Naive thymus-derived CD4-positive, alpha-beta T cell (primary cell): ENCODE measurements at regions not wholly inside any gene's neighbourhood (a gene's known extent, or its start where the extent isn't known, plus 50 kb on each side); places are given as distances from the start of the nearest gene placed in this dataset.

ENCODE experiments used
- ATAC-seq: fragments of 150-1000 bp; cut with Tn5 transposase; 2 replicates; pipeline ENCODE4 v1.10.0; 2021; ENCODE audit warnings: mild to moderate bottlenecking, moderate library complexity
- CTCF ChIA-PET: fragments of 350-600 bp; sonication (Branson Sonifier 250); formaldehyde crosslinking; loops from one replicate; lab custom pipeline; 2021; ENCODE audit warnings: antibody characterized with exemption; lab: Charles Lee
- POLR2A ChIA-PET: fragments of 350-600 bp; sonication (Branson Sonifier 250); formaldehyde crosslinking; loops from one replicate; lab custom pipeline; 2021; ENCODE audit warnings: antibody characterized with exemption, inconsistent platforms; lab: Charles Lee
- DNase-seq, 9 donors: peaks; one replicate each; pipeline versions ENCODE4 v3.0.0 to v3.0.0-alpha.2; 2020 to 2022; ENCODE audit warnings: mixed read lengths in 1 of 9
- H3K27ac ChIP-seq: one replicate; pipeline ENCODE4 v1.7.0; 2013; ENCODE audit warnings: mild to moderate bottlenecking, low read depth, low read length, moderate library complexity
- H3K27me3 ChIP-seq, 2 donors: one replicate each; pipeline ENCODE4 v1.7.0; 2013; ENCODE audit warnings: low read length in 2 of 2, mild to moderate bottlenecking in 2 of 2, moderate library complexity in 2 of 2; ENCODE audit not compliant: control insufficient read depth in 2 of 2, insufficient read depth in 2 of 2
- H3K36me3 ChIP-seq, 3 experiments: 1 replicate in 2 of 3; 2 replicates in 1 of 3; pipeline ENCODE4 v1.7.0; 2013; ENCODE audit warnings: low read length in 3 of 3, mild to moderate bottlenecking in 3 of 3, moderate library complexity in 1 of 3; ENCODE audit not compliant: insufficient read depth in 3 of 3, control insufficient read depth in 2 of 3
- H3K4me1 ChIP-seq, 2 donors: one replicate each; pipeline ENCODE4 v1.7.0; 2013; ENCODE audit warnings: low read length in 2 of 2, mild to moderate bottlenecking in 2 of 2, moderate library complexity in 1 of 2; ENCODE audit not compliant: control insufficient read depth in 2 of 2, insufficient read depth in 2 of 2
- H3K4me3 ChIP-seq: 2 replicates; pipeline ENCODE4 v1.7.0; 2013; ENCODE audit warnings: mild to moderate bottlenecking, low read length
- H3K9me3 ChIP-seq, 3 experiments: 1 replicate in 2 of 3; 2 replicates in 1 of 3; pipeline ENCODE4 v1.7.0; 2013; ENCODE audit warnings: low read length in 3 of 3; ENCODE audit not compliant: control insufficient read depth in 2 of 3
- H3K27ac Mint-ChIP-seq, 9 donors: one replicate each; pipeline ENCODE4 v1.8.0; 2020 to 2022; ENCODE audit warnings: mixed read lengths in 9 of 9, mild to moderate bottlenecking in 8 of 9, moderate library complexity in 5 of 9, inconsistent platforms in 2 of 9
- H3K27me3 Mint-ChIP-seq, 5 donors: one replicate each; pipeline ENCODE4 v1.8.0; 2021 to 2022; ENCODE audit warnings: mixed read lengths in 5 of 5, mild to moderate bottlenecking in 1 of 5
- H3K36me3 Mint-ChIP-seq, 5 donors: one replicate each; pipeline ENCODE4 v1.8.0; 2020 to 2022; ENCODE audit warnings: mixed read lengths in 5 of 5, mild to moderate bottlenecking in 3 of 5, inconsistent platforms in 1 of 5
- H3K4me1 Mint-ChIP-seq, 7 donors: one replicate each; pipeline ENCODE4 v1.8.0; 2020 to 2022; ENCODE audit warnings: mixed read lengths in 7 of 7, mild to moderate bottlenecking in 3 of 7, inconsistent platforms in 1 of 7
- H3K4me3 Mint-ChIP-seq, 10 donors: one replicate each; pipeline ENCODE4 v1.8.0; 2020 to 2022; ENCODE audit warnings: mild to moderate bottlenecking in 10 of 10, mixed read lengths in 10 of 10, moderate library complexity in 6 of 10, inconsistent platforms in 2 of 10
- H3K9me3 Mint-ChIP-seq, 11 donors: one replicate each; pipeline ENCODE4 v1.8.0; 2020 to 2022; ENCODE audit warnings: mixed read lengths in 11 of 11, mild to moderate bottlenecking in 4 of 11, inconsistent platforms in 1 of 11, moderate library complexity in 1 of 11
- intact Hi-C, 2 donors: fragments of 100-400 bp; cut with micrococcal nuclease; formaldehyde crosslinking; loops; one replicate each; pipeline ENCODE4 v1.15.1; 2023

- Histone ChIP-seq H3K4me3 (no peak overlapping the region), H3K36me3 (no peaks in the 10 kb centered on the region), H3K9me3 (no peaks in the 10 kb centered on the region), H3K4me1 (no peaks in the 10 kb centered on the region), H3K27me3 (no peaks in the 10 kb centered on the region), H3K27ac (no peak overlapping the region)
- intact Hi-C loops, result no loop called here
- DNase-seq (no peak), ATAC-seq (no peak)
- peaks cover 0 to 2% (median 0%) of the 10 kb centered on the region in 7 donors for H3K4me1 Mint-ChIP-seq
- H3K27me3 Mint-ChIP-seq, result no peaks in the 10 kb centered on the region
- H3K27ac Mint-ChIP-seq, result no peak overlapping the region
- H3K36me3 Mint-ChIP-seq, result peaks cover 0 to 7% (median 0%) of the 10 kb centered on the region in 5 donors
- H3K9me3 Mint-ChIP-seq, result peaks cover 0 to 9% (median 0%) of the 10 kb centered on the region in 11 donors
- no peak overlapping the region for H3K4me3 Mint-ChIP-seq
- CTCF ChIA-PET, result no interaction called here
- POLR2A ChIA-PET, result no interaction called here
Measured at GRCh38 chr2:171226461-171226860, 65.8 kb upstream of the TLK1 start.

- Mint-ChIP-seq H3K4me1 (peaks cover 0 to 2% (median 0%) of the 10 kb centered on the region in 7 donors), H3K36me3 (peaks cover 0 to 7% (median 0%) of the 10 kb centered on the region in 5 donors), H3K27me3 (no peaks in the 10 kb centered on the region), H3K9me3 (peaks cover 0 to 9% (median 0%) of the 10 kb centered on the region in 11 donors), H3K4me3 (no peak overlapping the region), H3K27ac (no peak overlapping the region)
- DNase-seq, result no peak
- ChIA-PET POLR2A (no interaction called here), CTCF (interaction anchor here (0.7 kb wide), 1 partner anchor 89 kb away, joined by 3 read pairs; no protein-coding TSS in a partner anchor)
- Histone ChIP-seq H3K36me3 (no peaks in the 10 kb centered on the region), H3K27me3 (no peaks in the 10 kb centered on the region), H3K4me3 (no peak overlapping the region), H3K9me3 (no peaks in the 10 kb centered on the region), H3K27ac (no peak overlapping the region), H3K4me1 (no peaks in the 10 kb centered on the region)
- ATAC-seq, result no peak
- intact Hi-C loops, result no loop called here
Measured at GRCh38 chr2:171225989-171226388, 65.3 kb upstream of the TLK1 start.

- no peaks in the 10 kb centered on the region for H3K9me3 ChIP-seq
- no peak overlapping the region for H3K27ac Mint-ChIP-seq
- ChIA-PET POLR2A (no interaction called here), CTCF (interaction anchor here (0.7 kb wide), 1 partner anchor 89 kb away, joined by 3 read pairs; no protein-coding TSS in a partner anchor)
- no peak overlapping the region for H3K4me3 Mint-ChIP-seq
- no peaks in the 10 kb centered on the region for H3K36me3 ChIP-seq
- peaks cover 0 to 9% (median 0%) of the 10 kb centered on the region in 11 donors for H3K9me3 Mint-ChIP-seq
- ATAC-seq (no peak), DNase-seq (no peak)
- H3K27me3 ChIP-seq, result no peaks in the 10 kb centered on the region
- no peak overlapping the region for H3K4me3 ChIP-seq
- H3K4me1 ChIP-seq, result no peaks in the 10 kb centered on the region
- no peak overlapping the region for H3K27ac ChIP-seq
- H3K27me3 Mint-ChIP-seq, result no peaks in the 10 kb centered on the region
- H3K36me3 Mint-ChIP-seq, result peaks cover 0 to 7% (median 0%) of the 10 kb centered on the region in 5 donors
- peaks cover 0 to 2% (median 0%) of the 10 kb centered on the region in 7 donors for H3K4me1 Mint-ChIP-seq
- intact Hi-C loops, result no loop called here
Measured at GRCh38 chr2:171225302-171225980, 64.7 kb upstream of the TLK1 start.

GRCh38 chr2:171217330-171217729 lies 56.6 kb upstream of the TLK1 start:
- H3K36me3 Mint-ChIP-seq, result peaks cover 0 to 12% (median 5%) of the 10 kb centered on the region in 5 donors
- H3K27ac Mint-ChIP-seq, result no peak overlapping the region
- POLR2A ChIA-PET, result no interaction called here
- H3K4me1 Mint-ChIP-seq, result peaks cover 0 to 4% (median 3%) of the 10 kb centered on the region in 7 donors
- ATAC-seq, result no peak
- Histone ChIP-seq H3K9me3 (no peaks in the 10 kb centered on the region), H3K27me3 (no peaks in the 10 kb centered on the region), H3K4me1 (no peaks in the 10 kb centered on the region), H3K36me3 (no peaks in the 10 kb centered on the region), H3K4me3 (no peak overlapping the region), H3K27ac (no peak overlapping the region)
- peaks cover 0 to 20% (median 8%) of the 10 kb centered on the region in 11 donors for H3K9me3 Mint-ChIP-seq
- no peak overlapping the region for H3K4me3 Mint-ChIP-seq
- intact Hi-C loops, result no loop called here
- CTCF ChIA-PET, result no interaction called here
- DNase-seq, result no peak
- H3K27me3 Mint-ChIP-seq, result no peaks in the 10 kb centered on the region

GRCh38 chr2:171216631-171217030 lies 55.9 kb upstream of the TLK1 start:
- H3K36me3 ChIP-seq, result no peaks in the 10 kb centered on the region
- H3K4me3 ChIP-seq, result no peak overlapping the region
- H3K36me3 Mint-ChIP-seq, result peaks cover 0 to 12% (median 5%) of the 10 kb centered on the region in 5 donors
- DNase-seq, result no peak
- no peak overlapping the region for H3K4me3 Mint-ChIP-seq
- ATAC-seq, result no peak
- no peaks in the 10 kb centered on the region for H3K27me3 Mint-ChIP-seq
- CTCF ChIA-PET, result no interaction called here
- no peak overlapping the region for H3K27ac Mint-ChIP-seq
- POLR2A ChIA-PET, result interaction anchor here (0.8 kb wide), 1 partner anchor 18 kb away, joined by 3 read pairs; no protein-coding TSS in a partner anchor
- H3K9me3 Mint-ChIP-seq, result peaks cover 0 to 20% (median 8%) of the 10 kb centered on the region in 11 donors
- no peak overlapping the region for H3K27ac ChIP-seq
- no peaks in the 10 kb centered on the region for H3K27me3 ChIP-seq
- no peaks in the 10 kb centered on the region for H3K9me3 ChIP-seq
- peaks cover 0 to 9% (median 7%) of the 10 kb centered on the region in 7 donors for H3K4me1 Mint-ChIP-seq
- H3K4me1 ChIP-seq, result no peaks in the 10 kb centered on the region
- intact Hi-C loops, result no loop called here

- peaks cover 3 to 27% (median 24%) of the 10 kb centered on the region in 7 donors for H3K4me1 Mint-ChIP-seq
- Histone ChIP-seq H3K4me3 (no peak overlapping the region), H3K27ac (no peak overlapping the region), H3K9me3 (no peaks in the 10 kb centered on the region), H3K4me1 (peaks cover 5 to 9% of the 10 kb centered on the region in 2 donors), H3K27me3 (no peaks in the 10 kb centered on the region), H3K36me3 (no peaks in the 10 kb centered on the region)
- intact Hi-C loops, result loop anchor here in 1 of 2 donors (5.0 kb wide), 1 partner anchor 33 kb away; no protein-coding TSS in a partner anchor
- H3K9me3 Mint-ChIP-seq, result peaks cover 0 to 16% (median 6%) of the 10 kb centered on the region in 11 donors
- H3K36me3 Mint-ChIP-seq, result peaks cover 0 to 6% (median 2%) of the 10 kb centered on the region in 5 donors
- CTCF ChIA-PET, result no interaction called here
- POLR2A ChIA-PET, result interaction anchor here (0.6 to 0.8 kb wide), 2 partner anchors 14 to 22 kb away, joined by 3 to 4 read pairs; no protein-coding TSS in a partner anchor
- DNase-seq (no peak), ATAC-seq (no peak)
- peak overlapping the region in 1 of 9 donors; percentile 69 for H3K27ac Mint-ChIP-seq
- no peaks in the 10 kb centered on the region for H3K27me3 Mint-ChIP-seq
- no peak overlapping the region for H3K4me3 Mint-ChIP-seq
Measured at GRCh38 chr2:171214093-171214492, 53.4 kb upstream of the TLK1 start.
